HG03469 (cell line): ENCODE measurements at regions not wholly inside any gene's neighbourhood (a gene's known extent, or its start where the extent isn't known, plus 50 kb on each side); places are given as distances from the start of the nearest gene placed in this dataset.

Source experiments
- ATAC-seq: cut with Tn5 transposase; IDR thresholded peaks from one replicate; pipeline ENCODE4 v1.9.1; 2021; ENCODE audit warnings: mild to moderate bottlenecking, moderate library complexity, moderate number of reproducible peaks; ENCODE audit not compliant: unreplicated experiment

DNA sequence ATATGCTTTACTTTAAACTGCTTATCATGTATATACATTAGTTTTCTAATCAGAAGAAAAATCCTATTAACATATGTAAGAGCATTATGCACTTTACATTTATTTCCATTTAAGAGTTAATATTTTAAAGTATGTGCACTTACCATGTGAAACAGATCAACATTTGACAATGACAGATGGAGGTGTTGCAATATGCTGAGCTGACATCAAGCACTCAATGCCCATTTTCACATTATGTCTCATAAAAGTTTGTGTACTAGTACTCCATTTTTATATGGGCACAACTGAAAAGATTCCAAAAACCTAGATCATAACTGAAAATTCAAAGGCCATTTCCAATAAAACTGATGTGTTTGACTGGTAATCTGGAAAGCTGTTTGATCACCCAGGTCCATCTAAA, 420.9 kb upstream of the SOX9 start:
- no peak for ATAC-seq

DNA sequence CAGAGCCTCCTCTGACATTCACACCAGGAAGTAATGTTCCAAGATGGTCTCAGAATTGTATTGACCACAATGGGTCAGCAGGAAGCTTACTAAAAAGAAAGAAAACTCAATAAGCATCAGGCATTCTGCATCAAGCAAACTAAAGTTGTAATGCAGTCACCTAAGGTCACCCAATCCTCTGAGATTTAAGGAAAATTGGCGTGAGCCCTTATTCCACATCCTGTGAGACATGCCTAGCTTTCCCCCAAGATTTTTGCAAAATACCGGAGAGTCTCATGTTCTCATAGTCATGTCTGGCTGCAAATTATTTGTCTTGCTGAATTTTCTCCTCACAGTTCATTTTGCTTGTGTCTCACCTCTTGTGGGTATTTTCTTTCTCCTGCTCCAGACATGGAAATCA, 417.1 kb upstream of the SOX9 start:
- no peak for ATAC-seq

DNA sequence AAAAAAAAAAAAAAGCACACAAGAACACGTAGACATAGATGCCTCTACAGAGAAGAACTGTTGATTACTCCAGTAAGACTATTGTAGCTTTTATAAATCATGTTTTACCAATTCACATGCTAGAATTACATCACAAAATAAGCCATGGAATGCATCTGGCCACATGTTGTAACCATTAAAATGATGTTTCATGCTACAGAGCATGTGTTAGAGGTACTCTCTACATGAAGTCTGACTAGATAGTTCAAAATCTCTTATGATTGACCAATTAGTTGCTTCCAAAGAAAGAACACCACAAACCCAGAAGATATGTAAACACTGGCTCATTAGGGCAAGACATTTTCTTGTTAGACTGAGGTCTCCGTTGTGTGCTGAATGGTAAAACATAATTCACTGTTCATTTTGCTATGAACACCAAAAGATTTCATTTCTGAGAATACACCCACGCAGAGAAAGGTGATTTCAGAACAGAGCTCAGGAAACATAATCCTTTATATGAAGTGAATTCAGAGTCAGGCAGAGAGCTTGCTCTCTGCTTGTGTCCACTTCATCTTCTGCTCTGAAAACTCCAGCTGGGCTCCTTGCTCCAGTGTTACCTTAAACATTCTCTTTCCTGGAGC, 411.4 kb upstream of the SOX9 start:
- no peak for ATAC-seq

DNA sequence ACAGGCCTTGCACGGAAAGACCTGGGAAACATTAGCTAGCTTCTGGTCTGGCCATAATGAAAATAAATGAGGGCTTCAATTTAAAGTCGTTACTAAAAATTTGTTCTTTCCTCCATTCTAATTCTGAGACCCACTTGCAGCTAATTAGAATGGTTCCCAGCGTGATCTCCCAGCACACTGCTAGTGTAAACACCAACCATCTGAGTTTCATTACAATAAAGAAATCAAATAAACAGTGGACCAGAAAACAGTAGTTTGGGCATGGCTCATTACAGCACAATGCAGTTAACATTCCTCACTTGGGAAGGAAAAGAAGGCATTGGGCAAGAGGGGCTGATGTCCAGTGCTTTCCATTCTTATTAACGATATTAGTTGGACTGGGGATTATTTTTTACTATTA, 410.9 kb upstream of the SOX9 start:
- ATAC-seq = no peak

DNA sequence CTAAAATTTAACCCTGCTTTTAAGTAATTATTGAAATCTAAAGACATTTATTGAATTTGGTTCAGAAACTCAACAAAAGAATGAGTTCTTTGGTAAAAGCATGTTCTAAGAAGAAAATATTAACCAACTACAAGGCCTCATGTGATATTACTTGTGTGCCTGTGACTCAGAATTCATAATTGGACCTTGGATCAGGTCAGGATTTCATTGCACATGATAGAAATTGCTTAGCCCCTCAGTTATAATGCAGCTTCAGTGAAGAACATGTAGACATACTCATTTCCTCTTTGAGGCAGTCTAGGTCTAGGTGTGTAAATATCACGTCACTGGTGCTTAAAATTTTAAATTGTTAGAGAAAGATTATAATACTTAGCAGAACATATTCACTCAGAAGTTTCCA, 410.0 kb upstream of the SOX9 start:
- ATAC-seq = no peak

DNA sequence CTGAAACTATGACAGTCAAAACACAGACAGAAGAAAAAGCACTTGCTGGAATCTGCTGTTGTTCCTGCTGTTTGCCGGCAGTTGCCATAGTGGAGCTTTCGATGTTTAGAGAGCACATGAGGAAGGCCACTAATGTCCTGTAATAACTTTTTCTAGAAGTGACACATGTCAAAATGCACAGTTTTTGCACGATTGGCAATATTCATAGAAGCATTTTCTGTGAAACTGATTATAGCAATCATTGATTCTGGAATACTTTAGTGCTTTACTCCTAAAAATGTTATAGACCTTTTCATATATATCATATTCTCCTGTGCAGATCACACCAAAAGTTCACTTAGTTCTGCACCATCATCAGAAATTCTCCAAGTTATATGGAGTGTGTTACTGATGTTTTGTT, 407.0 kb upstream of the SOX9 start:
- ATAC-seq = no peak

DNA sequence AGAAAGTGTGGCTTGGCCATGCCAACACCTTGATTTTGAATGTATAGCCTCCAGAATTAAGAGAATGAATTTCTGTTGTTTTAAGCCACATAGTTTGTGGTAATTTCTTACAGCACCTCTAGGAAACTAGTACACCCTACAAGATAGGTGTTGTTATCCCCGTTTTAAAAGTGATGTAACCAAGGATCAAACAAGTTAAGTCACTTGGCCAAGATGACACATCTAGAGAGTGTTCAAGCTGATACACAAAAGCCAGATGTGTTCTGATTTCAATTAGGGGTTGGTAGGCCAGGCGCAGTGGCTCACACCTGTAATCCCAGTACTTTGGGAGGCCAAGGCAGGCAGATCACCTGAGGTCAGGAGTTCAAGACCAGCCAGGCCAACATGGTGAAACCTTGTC, 396.5 kb upstream of the SOX9 start:
- ATAC-seq = no peak

DNA sequence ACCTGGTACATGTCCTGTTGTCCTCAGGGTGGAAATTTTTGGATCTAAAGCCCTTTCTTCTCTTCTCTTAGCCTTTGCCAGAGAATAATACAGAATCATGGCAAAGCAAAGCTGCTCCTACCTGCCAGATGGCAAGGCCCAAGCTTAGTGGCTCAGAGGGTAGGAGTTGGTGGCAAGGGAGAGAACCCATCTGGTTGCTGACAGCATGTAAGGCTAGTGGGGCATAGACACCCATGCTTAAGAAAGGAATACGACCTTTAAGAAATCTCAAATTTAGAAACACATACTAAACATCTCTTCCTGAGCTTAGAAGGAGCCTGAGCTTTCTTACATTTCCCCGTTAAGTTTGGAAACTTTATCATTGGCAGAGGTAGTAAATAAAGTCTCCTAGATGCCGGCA, 395.0 kb upstream of the SOX9 start:
- no peak for ATAC-seq

DNA sequence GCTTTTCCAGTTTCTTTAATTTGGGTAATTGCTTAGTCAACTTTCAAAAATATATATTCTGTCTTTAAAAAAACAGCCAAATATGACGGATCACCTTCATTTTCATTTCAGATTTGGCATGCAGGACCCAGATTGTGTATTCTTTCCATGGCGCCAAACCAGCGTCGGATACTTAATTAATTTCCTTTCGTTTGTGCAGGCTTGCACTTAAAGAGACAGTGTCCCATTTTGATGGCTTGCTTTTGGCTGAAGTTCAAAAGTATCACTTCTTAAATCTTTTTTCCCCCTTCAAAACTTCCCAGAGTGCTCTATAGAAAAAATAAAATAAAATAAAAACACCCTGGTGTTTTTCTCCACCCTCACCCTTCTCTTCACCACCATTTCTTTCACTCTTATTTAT, 394.5 kb upstream of the SOX9 start:
- no peak for ATAC-seq

DNA sequence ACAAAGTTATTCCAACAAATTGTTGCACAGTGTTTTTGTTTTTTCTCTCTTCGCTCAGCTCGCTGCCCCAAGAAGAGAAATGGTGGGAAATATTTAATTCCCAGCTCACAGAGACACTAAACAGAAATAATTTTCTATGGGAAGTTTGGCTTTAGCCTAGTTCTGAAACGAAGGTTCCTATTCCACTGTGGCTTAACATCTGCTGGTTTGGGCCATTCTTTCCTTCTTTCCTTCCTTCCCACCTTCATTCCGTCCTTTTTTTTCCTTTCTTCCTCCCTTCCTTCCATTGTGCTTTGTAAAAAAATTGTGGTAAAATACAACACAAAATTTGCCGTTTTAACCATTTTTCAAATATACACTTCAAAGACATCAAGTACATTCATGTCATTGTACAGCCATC, 393.5 kb upstream of the SOX9 start:
- no peak for ATAC-seq

DNA sequence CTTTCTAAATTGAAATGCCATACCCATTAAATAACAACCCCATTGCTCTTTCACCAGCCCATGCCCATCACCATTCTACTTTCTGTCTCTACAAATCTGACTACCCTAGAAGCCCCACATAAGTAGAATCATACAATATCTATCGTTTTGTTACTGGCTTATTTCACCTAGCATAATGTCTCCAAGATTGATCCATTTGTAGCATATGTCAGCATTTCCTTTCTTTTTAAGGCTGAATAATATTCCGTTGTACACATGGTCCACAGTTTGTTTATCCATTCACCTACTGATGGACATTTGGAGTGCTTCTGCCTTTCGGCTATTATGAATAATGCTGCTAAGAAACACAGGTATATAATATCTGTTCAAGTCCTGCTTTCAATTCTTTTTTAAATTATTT, 393.1 kb upstream of the SOX9 start:
- no peak for ATAC-seq

DNA sequence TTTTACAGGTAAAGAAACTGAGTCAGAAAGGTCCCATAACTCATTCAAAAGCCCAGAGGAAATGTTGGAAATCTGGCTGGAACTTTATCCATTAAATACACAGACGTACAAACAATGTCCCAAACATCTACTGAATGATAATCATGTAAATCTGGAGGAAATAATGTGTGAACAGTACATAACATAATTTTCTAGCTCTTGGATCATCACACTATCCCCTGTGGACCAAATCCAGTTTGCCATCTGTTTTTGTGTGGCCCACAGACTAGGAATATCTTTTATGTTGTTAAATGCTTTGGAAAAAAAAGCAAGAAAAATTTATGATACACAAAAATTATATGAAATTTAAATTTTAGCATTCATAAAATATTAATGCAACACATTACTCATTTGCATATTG, 389.9 kb upstream of the SOX9 start:
- no peak for ATAC-seq

DNA sequence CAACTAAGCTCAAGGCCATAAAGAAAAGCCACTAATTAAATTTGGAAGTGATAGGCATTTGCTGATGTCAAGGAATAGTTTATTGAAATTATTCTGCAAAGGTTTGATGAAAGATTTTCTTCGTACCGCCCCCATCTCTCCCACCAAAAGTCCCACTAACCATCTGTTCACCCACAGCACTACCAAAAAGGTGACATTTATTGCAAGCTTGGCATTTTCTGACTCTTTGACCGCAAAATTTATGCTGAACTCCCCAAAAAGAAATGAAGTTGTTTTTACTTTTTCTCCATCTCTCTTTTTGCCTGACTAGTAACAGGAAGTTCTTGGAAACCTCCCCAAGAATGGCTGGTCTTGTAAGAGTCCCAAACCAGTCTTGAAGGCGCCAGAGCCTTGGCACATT, 384.9 kb upstream of the SOX9 start:
- no peak for ATAC-seq

DNA sequence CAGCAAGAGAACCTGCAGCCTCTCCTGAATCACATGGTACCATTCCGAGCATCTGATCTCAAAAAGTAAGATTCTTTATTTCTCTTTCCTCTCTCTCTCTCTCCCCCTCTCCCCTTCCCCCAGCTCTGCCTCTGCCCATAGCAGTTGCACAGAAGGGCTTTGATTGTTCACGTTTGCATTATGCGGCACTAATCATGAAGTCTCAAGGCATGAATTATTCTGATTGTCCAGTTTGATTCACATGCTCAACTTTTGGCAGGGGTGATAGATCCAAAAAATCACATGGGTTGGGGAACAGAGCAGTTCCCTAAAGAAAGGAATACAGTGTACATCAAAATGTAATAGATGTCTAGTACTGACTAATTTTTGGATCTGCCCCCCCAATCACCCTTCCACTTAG, 380.0 kb upstream of the SOX9 start:
- ATAC-seq = no peak

DNA sequence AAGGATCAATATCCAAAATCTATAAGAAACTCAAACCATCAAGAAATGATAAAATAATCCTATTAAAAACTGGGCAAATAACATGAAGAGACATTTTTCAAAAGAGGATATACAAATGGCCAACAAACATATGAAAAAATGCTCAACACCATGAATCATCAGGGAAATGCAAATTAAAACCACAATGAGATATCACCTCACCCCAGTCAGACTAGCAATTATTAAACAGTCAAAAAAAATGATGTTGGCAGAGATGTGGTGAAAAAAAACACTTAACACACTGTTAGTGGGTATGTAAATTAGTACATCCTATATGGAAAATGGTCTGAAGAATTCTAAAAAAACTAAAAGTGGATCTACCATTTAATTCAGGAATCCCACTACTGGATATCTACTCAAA, 379.0 kb upstream of the SOX9 start:
- no peak for ATAC-seq

DNA sequence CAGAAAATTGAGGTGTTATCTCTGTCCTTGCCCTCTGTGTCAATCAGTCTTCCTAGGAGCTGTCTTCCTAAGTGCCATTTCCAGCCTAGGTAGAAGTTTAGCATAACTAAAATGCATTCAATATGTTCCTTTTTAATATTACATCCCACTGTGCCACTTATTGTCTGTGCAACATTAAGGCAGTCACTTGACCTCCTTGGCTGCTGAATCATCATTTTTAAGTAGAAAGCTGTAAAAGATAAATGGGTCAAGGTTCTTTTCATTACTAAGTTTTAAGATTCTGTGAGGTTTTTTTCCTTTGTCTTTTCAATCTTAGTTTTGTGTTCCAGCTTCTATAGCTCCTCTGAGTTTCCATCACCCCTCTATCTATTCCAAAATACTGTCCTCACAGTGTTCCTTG, 371.9 kb upstream of the SOX9 start:
- ATAC-seq = no peak

DNA sequence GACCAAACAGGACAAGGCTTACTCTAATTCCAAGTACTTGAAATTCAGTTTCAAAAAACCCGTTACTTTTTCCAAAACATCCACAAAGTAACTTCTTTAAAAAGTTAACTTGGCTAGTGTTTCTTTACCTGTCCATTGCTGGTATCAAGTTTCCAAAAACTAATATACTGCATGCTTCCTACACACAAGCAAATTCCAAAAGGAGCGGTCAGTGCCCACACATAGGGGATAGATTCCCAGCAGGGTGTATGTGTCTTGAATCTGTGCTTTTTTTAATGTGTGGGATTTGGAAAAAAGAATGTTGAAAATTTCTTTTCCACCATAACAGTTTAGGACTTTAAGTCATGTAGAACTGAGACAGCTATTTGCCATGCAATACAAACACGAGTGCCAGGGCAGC, 367.8 kb upstream of the SOX9 start:
- no peak for ATAC-seq

DNA sequence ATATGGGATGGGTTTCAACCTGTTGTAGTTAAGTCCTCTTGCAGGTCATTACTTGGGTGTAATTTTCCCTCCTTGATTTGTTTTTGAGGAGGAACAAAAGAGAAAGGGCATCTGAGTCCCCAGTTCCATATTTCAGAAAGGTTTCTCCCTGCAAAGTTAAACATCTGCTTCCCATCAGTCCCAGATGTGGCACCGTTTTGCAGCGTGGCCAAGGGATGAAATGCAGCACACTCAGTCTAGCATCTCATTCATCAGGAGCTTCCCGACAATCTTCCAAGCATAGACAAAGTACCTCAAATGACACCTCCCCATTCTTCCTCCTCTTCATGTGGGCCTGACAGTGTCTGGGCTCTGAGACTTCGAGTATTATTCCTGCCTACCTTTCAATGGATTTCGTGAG, 363.7 kb upstream of the SOX9 start:
- no peak for ATAC-seq

DNA sequence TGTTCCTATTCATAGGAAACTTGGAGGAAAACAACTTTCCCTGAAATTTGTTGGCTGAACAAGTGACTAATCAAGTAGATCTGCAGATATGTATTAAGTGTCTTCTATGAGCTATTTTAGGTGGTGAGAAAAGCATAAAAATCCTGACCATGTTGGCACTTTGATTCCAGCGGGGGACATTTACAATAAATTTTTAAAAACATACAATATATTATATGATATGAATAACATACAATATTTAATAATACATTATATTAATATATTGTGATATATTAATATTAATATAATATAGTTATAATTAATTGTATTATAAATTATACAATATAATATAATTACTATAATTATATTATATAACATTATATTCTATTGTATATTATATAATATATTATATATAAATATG, 362.9 kb upstream of the SOX9 start:
- ATAC-seq = no peak

DNA sequence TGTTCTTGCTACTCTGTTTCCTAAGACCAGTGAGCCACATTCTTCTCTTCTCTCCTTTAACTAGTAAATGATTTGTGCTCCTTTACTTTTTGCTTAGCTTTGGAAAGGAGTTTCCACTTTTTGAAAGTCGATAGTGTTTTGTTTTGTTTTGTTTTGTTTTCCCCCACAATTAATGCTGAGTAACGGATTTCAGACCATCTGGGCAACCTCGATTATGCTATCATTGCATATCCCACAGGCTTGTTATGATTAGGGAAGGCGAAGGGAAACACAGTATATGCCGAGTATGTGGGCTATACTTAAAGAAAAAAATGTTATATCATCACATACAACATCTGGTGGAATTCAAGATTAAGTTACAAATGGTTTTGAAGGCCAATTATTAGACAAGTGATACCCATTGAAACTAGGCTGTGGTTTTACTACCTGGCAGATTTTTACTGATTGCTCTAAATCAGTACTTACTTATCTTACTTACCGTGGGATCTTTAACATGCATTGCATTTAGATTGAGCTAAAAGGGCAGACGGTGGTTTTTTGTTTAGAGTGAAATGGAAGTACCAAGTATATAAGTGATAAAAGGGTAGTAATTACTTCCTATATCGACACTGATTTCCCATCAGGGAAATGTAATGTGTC, 361.3 kb upstream of the SOX9 start:
- ATAC-seq = no peak

DNA sequence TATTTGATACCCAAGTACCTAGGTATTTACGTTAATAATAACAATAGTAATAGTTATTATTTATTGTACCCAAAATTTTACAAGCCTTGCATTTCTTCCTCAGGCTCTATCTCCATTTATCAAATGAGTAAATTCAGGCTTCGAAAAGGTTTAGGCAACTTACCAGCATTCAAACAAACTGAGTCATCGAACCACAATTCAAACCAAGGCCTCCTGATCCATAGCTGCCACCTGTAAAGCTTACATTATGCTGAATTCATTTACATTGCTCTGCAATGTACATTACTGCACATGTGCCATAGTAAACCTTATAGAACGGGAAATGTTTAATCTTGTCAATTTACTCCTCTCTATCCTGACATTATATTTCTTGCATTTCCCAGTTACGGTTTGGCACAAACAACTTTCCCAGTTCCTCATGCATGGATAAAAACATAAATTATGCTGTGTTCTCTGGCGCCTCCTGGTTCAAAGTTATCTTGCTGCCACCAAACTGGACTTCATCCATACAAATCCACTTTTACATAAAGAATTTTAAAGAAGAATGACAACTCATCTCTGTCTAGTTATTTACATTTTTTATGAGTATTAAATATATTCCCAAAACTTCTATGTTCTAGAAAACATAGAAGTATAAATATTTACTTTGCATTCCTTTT, 360.6 kb upstream of the SOX9 start:
- ATAC-seq = no peak

DNA sequence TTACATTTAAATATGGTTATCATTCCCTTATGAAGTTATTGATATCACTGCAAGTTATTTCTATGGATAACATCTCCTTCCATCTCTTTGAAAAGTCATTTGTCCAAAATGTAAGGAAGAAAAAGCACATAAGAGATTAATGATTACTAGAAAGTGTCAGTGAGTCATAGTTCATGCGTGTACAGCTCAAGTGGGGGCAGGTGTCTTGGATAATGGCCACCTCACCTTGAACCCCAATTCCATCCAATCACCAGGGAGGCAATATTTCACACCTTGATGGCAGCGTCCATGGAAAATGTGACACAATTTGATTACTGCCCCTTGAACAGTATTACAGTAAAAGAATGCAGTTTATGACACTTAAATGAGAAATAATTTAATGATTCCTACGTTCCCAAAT, 358.3 kb upstream of the SOX9 start:
- ATAC-seq = no peak

DNA sequence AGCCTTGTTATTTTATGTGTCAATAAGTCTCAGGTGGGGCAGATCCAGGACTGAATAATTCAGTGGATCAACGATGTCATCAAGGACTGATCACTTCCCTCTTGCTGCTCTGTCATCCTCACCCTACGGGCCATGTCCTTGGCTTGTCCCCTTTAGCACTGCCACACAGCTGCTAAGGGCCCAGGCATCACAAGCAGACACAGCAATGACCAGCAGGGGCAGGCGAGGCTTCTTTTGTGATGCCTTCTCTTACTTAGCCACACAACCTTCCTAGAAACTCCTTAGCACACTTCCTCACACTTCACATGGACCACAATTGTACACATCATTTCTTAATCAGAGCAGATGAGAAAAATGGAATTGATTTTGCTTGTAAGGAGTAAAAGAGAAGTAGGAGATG, 356.3 kb upstream of the SOX9 start:
- ATAC-seq = no peak
